BLaER1 treated with 17β-estradiol and CSF1 and Interleukin-3, amounts not matched to agents 10 nM and 100 nM (cell line): ENCODE measurements at regions not wholly inside any gene's neighbourhood (a gene's known extent, or its start where the extent isn't known, plus 50 kb on each side); places are given as distances from the start of the nearest gene placed in this dataset.

Experiments
- H3K27ac ChIP-seq, 11 experiments: shearing (Covaris generic); formaldehyde crosslinking; 2 replicates each; pipeline ENCODE4 v1.8.1; 2022
- H3K27me3 ChIP-seq, 11 experiments: shearing (Covaris generic); formaldehyde crosslinking; 2 replicates each; pipeline ENCODE4 v1.8.1; 2022
- H3K36me3 ChIP-seq, 11 experiments: shearing (Covaris generic); formaldehyde crosslinking; 2 replicates each; pipeline ENCODE4 v1.8.1; 2022
- H3K4me1 ChIP-seq, 10 experiments: shearing (Covaris generic); formaldehyde crosslinking; 2 replicates each; pipeline ENCODE4 v1.8.1; 2022
- H3K4me2 ChIP-seq, 11 experiments: shearing (Covaris generic); formaldehyde crosslinking; 2 replicates each; pipeline ENCODE4 v1.8.1; 2022
- H3K4me3 ChIP-seq, 10 experiments: shearing (Covaris generic); formaldehyde crosslinking; 2 replicates each; pipeline ENCODE4 v1.8.1; 2022
- H3K9ac ChIP-seq, 11 experiments: shearing (Covaris generic); formaldehyde crosslinking; 2 replicates each; pipeline ENCODE4 v1.8.1; 2022
- H3K9me3 ChIP-seq, 11 experiments: shearing (Covaris generic); formaldehyde crosslinking; replicated peaks in 1 of 11; 2 replicates each; pipeline ENCODE4 v1.8.1; 2022
- H4K20me1 ChIP-seq, 11 experiments: shearing (Covaris generic); formaldehyde crosslinking; 2 replicates each; pipeline ENCODE4 v1.8.1; 2022
- Cebpa-rat ChIP-seq, 11 experiments: shearing (Covaris generic); IDR thresholded peaks; 2 replicates each; pipeline ENCODE4 v1.8.1; 2022

DNA sequence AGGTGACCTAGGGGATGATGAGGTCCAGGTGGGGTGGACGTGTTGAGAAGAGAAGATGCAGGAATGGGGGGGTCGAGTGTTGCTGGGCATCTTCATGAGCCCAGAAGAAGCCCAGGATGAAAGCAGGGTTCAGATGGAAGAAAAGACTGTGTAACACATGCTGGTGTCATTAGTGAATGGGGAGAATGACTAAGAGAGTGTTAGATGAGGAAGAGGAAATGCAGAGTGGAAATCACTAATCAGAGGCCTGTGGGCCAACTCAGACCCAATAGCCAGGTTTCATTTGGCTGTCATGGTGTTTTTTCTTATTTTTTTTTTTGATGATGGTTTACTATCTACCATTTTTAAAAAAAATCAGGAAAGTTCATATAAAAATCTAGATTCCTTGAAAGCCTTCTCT is 180.8 kb upstream of the CAMK1G start:
- H3K27me3 ChIP-seq, result no peaks in the 10 kb centered on the region
- no peaks in the 10 kb centered on the region for H4K20me1 ChIP-seq
- peaks cover 0 to 91% (median 3%) of the 10 kb centered on the region in 10 experiments; a peak in 9 of 20 replicates for H3K4me1 ChIP-seq
- H3K4me3 ChIP-seq, result no peak overlapping the region
- H3K27ac ChIP-seq, result peak overlapping the region in 3 of 11 experiments; percentile 49 to 95 (median 90); a peak in 5 of 22 replicates
- H3K9me3 ChIP-seq, result no peaks in the 10 kb centered on the region; a peak in 1 of 22 replicates
- H3K36me3 ChIP-seq, result no peaks in the 10 kb centered on the region
- H3K9ac ChIP-seq, result no peak overlapping the region
- H3K4me2 ChIP-seq, result peak overlapping the region in 3 of 11 experiments; percentile 51 to 87 (median 87); a peak in 6 of 22 replicates
- no peak for TF ChIP-seq Cebpa-rat (IDR thresholded peaks at IDR 0.05)

DNA sequence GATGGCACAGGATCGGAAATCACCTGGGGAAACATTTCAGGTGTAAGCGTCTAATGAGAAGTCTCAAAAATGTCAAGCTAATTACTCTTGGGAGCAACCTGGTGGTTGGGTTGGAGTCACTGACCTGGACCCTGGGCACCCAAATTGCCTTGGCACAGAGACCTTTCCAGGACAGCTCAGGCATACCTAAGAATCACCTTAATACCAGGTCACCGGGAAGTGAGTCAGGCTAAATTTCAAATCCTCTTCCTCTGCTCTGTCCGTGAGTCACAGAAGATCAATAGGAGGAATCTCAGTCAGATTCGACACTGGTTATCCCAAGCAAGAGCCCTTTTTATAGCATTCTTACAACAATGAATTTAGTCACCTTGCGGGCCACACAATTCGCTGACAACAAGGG is 179.6 kb upstream of the CAMK1G start:
- no peaks in the 10 kb centered on the region for H3K36me3 ChIP-seq
- H3K27ac ChIP-seq, result peak overlapping the region in 1 of 11 experiments; percentile 90; a peak in 1 of 22 replicates
- peaks cover 0 to 91% (median 0%) of the 10 kb centered on the region in 10 experiments; a peak in 7 of 20 replicates for H3K4me1 ChIP-seq
- no peaks in the 10 kb centered on the region for H3K27me3 ChIP-seq
- no peaks in the 10 kb centered on the region; a peak in 1 of 22 replicates for H3K9me3 ChIP-seq
- H3K4me3 ChIP-seq, result no peak overlapping the region
- no peak overlapping the region for H3K9ac ChIP-seq
- TF ChIP-seq Cebpa-rat (IDR thresholded peaks at IDR 0.05), result no peak
- peak overlapping the region in 3 of 11 experiments; percentile 51 to 87 (median 87); a peak in 5 of 22 replicates for H3K4me2 ChIP-seq
- H4K20me1 ChIP-seq, result no peaks in the 10 kb centered on the region

DNA sequence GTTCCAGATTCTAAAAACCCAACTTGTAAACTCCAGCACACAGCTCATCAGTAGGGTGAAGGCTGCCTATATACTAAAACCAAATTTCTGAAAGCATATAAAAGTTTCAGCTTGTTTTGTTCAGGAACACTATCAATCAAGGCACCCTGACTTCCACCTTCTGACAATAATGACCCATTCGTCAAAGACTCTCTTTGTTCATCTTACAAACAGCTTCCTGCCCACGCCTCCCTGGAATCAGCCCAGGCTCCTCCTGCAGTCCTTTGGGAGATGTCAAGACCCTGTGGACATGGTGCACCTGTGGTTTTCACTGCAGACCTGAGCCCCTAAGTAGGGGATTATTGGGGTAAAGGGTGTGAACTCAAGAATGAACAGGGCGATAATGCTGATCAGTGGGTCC is 178.9 kb upstream of the CAMK1G start:
- H3K9ac ChIP-seq, result no peak overlapping the region
- no peaks in the 10 kb centered on the region for H3K36me3 ChIP-seq
- no peaks in the 10 kb centered on the region for H4K20me1 ChIP-seq
- peak overlapping the region in 4 of 11 experiments; percentile 7 to 87 (median 69); a peak in 6 of 22 replicates for H3K4me2 ChIP-seq
- peaks cover 0 to 91% (median 0%) of the 10 kb centered on the region in 10 experiments; a peak in 6 of 20 replicates for H3K4me1 ChIP-seq
- H3K27me3 ChIP-seq, result no peaks in the 10 kb centered on the region
- H3K4me3 ChIP-seq, result no peak overlapping the region
- no peak for TF ChIP-seq Cebpa-rat (IDR thresholded peaks at IDR 0.05)
- no peaks in the 10 kb centered on the region; a peak in 1 of 22 replicates for H3K9me3 ChIP-seq
- H3K27ac ChIP-seq, result peak overlapping the region in 2 of 11 experiments; percentile 5 to 32; a peak in 3 of 22 replicates

DNA sequence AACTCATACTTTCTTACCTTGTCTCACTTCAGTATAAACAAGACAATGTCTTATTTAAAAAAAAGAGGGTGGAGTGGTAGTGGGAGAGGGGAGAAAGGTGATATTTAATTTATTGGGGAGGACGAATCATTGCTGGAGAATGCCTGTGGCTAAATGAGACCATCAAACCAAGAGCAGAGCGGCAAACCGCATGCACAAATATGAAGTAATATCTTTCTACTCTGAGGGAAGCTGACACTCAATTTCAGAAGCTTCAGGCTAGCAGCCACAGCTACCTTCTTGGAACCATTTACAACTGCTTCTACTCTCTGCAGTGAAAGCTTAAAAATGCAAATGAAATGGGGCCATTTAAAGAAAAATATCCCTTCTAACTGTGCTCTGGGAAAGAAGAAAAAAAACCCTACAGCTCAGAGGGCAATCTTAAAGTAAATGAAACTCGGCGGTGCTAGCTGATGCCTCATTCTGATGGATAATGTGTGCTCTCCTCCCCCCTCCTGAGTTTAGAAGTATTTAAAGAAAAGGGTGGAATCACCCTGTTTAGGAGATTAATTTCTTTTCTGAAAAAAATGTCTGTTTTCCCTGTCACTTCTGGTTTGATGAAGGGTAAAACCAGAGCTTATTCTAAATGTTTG is 178.2 kb upstream of the CAMK1G start:
- Histone ChIP-seq H3K36me3 (no peaks in the 10 kb centered on the region), H3K4me1 (peaks cover 0 to 91% (median 0%) of the 10 kb centered on the region in 10 experiments; a peak in 6 of 20 replicates), H4K20me1 (no peaks in the 10 kb centered on the region), H3K27ac (peak overlapping the region in 2 of 11 experiments; percentile 5 to 32; a peak in 2 of 22 replicates), H3K4me3 (no peak overlapping the region), H3K27me3 (no peaks in the 10 kb centered on the region), H3K9ac (peak overlapping the region in 1 of 11 experiments; percentile 4; a peak in 1 of 22 replicates), H3K4me2 (peak overlapping the region in 3 of 11 experiments; percentile 51 to 87 (median 87); a peak in 6 of 22 replicates), H3K9me3 (no peaks in the 10 kb centered on the region; a peak in 1 of 22 replicates)
- no peak for TF ChIP-seq Cebpa-rat (IDR thresholded peaks at IDR 0.05)

DNA sequence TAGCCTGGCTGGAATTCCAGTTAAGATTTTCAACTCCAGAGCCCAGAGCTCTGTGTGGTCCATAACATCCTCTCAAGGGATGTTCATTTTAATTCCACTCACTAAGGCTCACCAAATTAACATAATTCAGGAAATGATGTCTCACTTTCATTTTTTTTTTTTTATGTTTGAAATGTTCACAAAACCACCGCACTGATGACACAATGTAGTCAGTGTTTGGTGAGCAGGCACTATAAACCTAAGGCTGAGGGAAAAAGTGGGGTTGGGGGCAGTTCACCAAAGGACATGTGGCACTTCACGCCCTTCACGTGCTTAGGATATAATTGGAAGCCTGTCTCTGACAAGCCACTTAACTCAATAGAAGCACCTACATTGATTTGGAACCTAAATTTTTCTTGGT is 177.3 kb upstream of the CAMK1G start:
- H3K4me3 ChIP-seq, result no peak overlapping the region
- no peaks in the 10 kb centered on the region for H3K36me3 ChIP-seq
- peak overlapping the region in 3 of 11 experiments; percentile 51 to 87 (median 87); a peak in 6 of 22 replicates for H3K4me2 ChIP-seq

DNA sequence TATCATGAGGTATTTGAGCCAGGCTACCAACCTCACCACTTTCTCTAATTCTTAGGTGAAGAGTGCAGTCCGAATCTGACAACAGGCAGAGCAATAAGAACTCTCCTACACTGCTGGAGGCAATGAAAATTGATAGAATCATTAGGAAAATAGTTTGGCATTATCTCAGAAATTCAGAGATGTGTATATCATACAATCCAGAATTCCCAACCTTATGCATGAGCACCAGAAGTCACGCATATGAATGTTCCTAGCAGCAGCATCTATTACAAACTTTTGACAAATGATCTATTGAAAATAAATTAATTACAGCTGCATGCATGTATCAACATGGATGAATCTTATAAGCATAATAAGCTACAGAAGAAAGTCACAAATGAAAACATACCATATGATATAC is 176.9 kb upstream of the CAMK1G start:
- Histone ChIP-seq H3K27ac (no peak overlapping the region), H3K9me3 (no peaks in the 10 kb centered on the region; a peak in 1 of 22 replicates), H3K4me3 (no peak overlapping the region), H3K36me3 (no peaks in the 10 kb centered on the region), H3K4me2 (peak overlapping the region in 3 of 11 experiments; percentile 51 to 87 (median 87); a peak in 6 of 22 replicates), H3K4me1 (peaks cover 0 to 90% (median 4%) of the 10 kb centered on the region in 10 experiments; a peak in 12 of 20 replicates), H4K20me1 (no peaks in the 10 kb centered on the region), H3K27me3 (no peaks in the 10 kb centered on the region), H3K9ac (no peak overlapping the region)
- TF ChIP-seq Cebpa-rat (IDR thresholded peaks at IDR 0.05), result no peak

More for the DNA sequence above, 177.3 kb upstream of the CAMK1G start:
- Histone ChIP-seq H3K9ac (no peak overlapping the region), H3K4me1 (peaks cover 0 to 91% (median 1%) of the 10 kb centered on the region in 10 experiments; a peak in 11 of 20 replicates), H4K20me1 (no peaks in the 10 kb centered on the region), H3K27me3 (no peaks in the 10 kb centered on the region), H3K9me3 (no peaks in the 10 kb centered on the region; a peak in 1 of 22 replicates), H3K27ac (no peak overlapping the region)
- TF ChIP-seq Cebpa-rat (IDR thresholded peaks at IDR 0.05), result no peak

DNA sequence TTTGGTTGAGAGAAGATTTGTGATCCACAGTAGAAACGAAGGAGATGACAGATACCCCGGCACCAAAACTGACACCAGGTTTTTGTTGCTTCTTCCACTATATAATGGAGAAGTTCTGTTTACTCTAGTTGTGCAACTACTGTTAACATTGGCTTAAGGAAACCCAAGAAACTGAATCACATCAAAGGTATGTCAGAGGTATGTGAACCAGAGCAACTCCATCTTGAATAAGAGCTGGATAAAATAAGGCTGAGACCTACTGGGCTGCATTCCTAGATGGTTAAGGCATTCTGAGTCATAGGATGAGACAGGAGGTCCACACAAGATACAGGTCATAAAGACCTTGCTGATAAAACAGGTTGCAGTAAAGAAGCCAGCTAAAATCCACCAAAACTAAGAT is 173.7 kb upstream of the CAMK1G start:
- Histone ChIP-seq H3K36me3 (no peaks in the 10 kb centered on the region), H3K4me2 (peak overlapping the region in 3 of 11 experiments; percentile 77 to 94 (median 85); a peak in 6 of 22 replicates), H3K27me3 (no peaks in the 10 kb centered on the region), H3K9me3 (no peaks in the 10 kb centered on the region), H4K20me1 (no peaks in the 10 kb centered on the region), H3K4me1 (peaks cover 0 to 88% (median 11%) of the 10 kb centered on the region in 10 experiments; a peak in 12 of 20 replicates), H3K9ac (0 out of 22 replicates have a peak overlapping the region, but pooled peaks of 1 of the 11 experiments have one; percentile 3), H3K27ac (peak overlapping the region in 3 of 11 experiments; percentile 58 to 89 (median 87); a peak in 5 of 22 replicates), H3K4me3 (no peak overlapping the region)
- TF ChIP-seq Cebpa-rat (IDR thresholded peaks at IDR 0.05), result no peak

DNA sequence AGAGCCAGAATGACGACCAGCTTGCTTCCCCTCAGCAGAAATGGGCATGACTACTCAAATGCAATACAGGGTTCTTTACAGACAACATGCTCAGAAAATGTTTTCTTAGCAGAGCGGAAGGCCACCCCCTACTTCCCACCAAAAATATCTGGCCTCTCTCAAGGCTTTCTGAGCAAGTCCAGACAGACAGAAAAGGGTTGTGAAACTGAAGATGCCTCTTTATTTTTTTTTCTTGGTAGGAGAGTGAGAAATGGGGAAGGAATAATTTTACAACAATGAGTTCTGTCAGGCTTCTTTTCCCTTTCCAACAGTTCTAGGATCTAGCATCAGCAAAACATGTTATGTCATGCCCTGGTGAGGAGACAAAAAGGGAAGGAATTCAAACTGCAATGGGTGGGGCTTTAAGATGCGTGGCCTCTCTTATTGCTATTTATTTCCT is 172.0 kb upstream of the CAMK1G start:
- no peaks in the 10 kb centered on the region for H3K36me3 ChIP-seq
- peak overlapping the region in 2 of 10 experiments; percentile 31 to 32; a peak in 1 of 20 replicates for H3K4me3 ChIP-seq
- H4K20me1 ChIP-seq, result no peaks in the 10 kb centered on the region
- peak overlapping the region in 5 of 11 experiments; percentile 20 to 79 (median 77); a peak in 7 of 22 replicates for H3K9ac ChIP-seq
- H3K4me2 ChIP-seq, result peak overlapping the region in 7 of 11 experiments; percentile 1 to 94 (median 74); a peak in 12 of 22 replicates
- no peaks in the 10 kb centered on the region for H3K9me3 ChIP-seq
- no peaks in the 10 kb centered on the region for H3K27me3 ChIP-seq
- TF ChIP-seq Cebpa-rat (IDR thresholded peaks at IDR 0.05), result no peak
- peak overlapping the region in 6 of 11 experiments; percentile 29 to 89 (median 80); a peak in 10 of 22 replicates for H3K27ac ChIP-seq
- peaks cover 0 to 88% (median 11%) of the 10 kb centered on the region in 10 experiments; a peak in 12 of 20 replicates for H3K4me1 ChIP-seq

DNA sequence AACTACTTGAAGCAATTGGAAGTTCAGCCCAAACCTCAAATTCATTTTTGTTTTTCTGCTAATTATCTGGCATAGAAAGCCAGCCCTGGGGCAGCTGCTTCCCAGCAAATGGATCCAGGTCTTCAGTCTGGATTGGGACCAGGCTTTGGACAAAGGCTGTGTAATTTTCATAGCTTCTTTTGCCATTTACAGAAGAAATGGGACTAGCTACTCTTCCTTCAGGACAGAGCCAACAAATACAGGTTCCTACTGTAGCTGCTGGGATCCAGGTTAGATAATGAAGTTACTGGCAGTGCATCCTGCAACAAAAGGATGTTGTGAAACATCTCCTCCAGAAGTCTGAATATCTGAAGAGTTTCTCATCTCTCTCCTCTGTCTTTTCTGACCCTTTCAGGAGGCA is 171.5 kb upstream of the CAMK1G start:
- peak overlapping the region in 7 of 11 experiments; percentile 1 to 94 (median 74); a peak in 11 of 22 replicates for H3K4me2 ChIP-seq
- peaks cover 0 to 90% (median 11%) of the 10 kb centered on the region in 10 experiments; a peak in 12 of 20 replicates for H3K4me1 ChIP-seq
- peak overlapping the region in 3 of 10 experiments; percentile 25 to 32 (median 31); a peak in 4 of 20 replicates for H3K4me3 ChIP-seq
- no peaks in the 10 kb centered on the region for H3K36me3 ChIP-seq
- TF ChIP-seq Cebpa-rat (IDR thresholded peaks at IDR 0.05), result peak in 1 of 11 experiments; percentile 22; a peak in 1 of 22 replicates
- H4K20me1 ChIP-seq, result no peaks in the 10 kb centered on the region
- no peaks in the 10 kb centered on the region for H3K27me3 ChIP-seq
- peak overlapping the region in 5 of 11 experiments; percentile 20 to 79 (median 77); a peak in 8 of 22 replicates for H3K9ac ChIP-seq
- peak overlapping the region in 5 of 11 experiments; percentile 64 to 89 (median 84); a peak in 11 of 22 replicates for H3K27ac ChIP-seq
- H3K9me3 ChIP-seq, result no peaks in the 10 kb centered on the region
